Naive thymus-derived CD8-positive, alpha-beta T cell (primary cell): ENCODE measurements at regions not wholly inside any gene's neighbourhood (a gene's known extent, or its start where the extent isn't known, plus 50 kb on each side); places are given as distances from the start of the nearest gene placed in this dataset.

Experiments used
- ATAC-seq, 2 donors: fragments of 150-1000 bp; cut with Tn5 transposase in 1 of 2; sonication (Bioruptor Pico), chemical (Tn5 transposase) in 1 of 2; 1 replicate in 1 of 2; 2 replicates in 1 of 2; pipeline ENCODE4 v1.10.0; 2021; ENCODE audit warnings: mild to moderate bottlenecking in 2 of 2, moderate library complexity in 2 of 2
- POLR2A ChIA-PET: fragments of 350-600 bp; sonication (Branson Sonifier 250); formaldehyde crosslinking; loops from one replicate; lab custom pipeline; 2021; ENCODE audit warnings: antibody characterized with exemption; lab: Charles Lee
- DNase-seq, 10 donors: peaks; one replicate each; pipeline versions ENCODE4 v3.0.0 to v3.0.0-alpha.2; 2020 to 2022
- H3K27ac Mint-ChIP-seq, 10 donors: one replicate each; pipeline ENCODE4 v1.8.0; 2020 to 2022; ENCODE audit warnings: mild to moderate bottlenecking in 10 of 10, mixed read lengths in 10 of 10, moderate library complexity in 4 of 10, inconsistent platforms in 1 of 10
- H3K27me3 Mint-ChIP-seq, 5 donors: one replicate each; pipeline ENCODE4 v1.8.0; 2021 to 2022; ENCODE audit warnings: mixed read lengths in 5 of 5
- H3K36me3 Mint-ChIP-seq, 3 donors: one replicate each; pipeline ENCODE4 v1.8.0; 2020 to 2022; ENCODE audit warnings: mixed read lengths in 3 of 3, mild to moderate bottlenecking in 2 of 3, inconsistent platforms in 1 of 3
- H3K4me1 Mint-ChIP-seq, 4 donors: one replicate each; pipeline ENCODE4 v1.8.0; 2021 to 2022; ENCODE audit warnings: mixed read lengths in 4 of 4
- H3K4me3 Mint-ChIP-seq, 10 donors: one replicate each; pipeline ENCODE4 v1.8.0; 2020 to 2022; ENCODE audit warnings: mild to moderate bottlenecking in 10 of 10, mixed read lengths in 10 of 10, moderate library complexity in 6 of 10, inconsistent platforms in 1 of 10
- H3K9me3 Mint-ChIP-seq, 9 donors: one replicate each; pipeline ENCODE4 v1.8.0; 2020 to 2022; ENCODE audit warnings: mixed read lengths in 9 of 9, mild to moderate bottlenecking in 3 of 9, inconsistent platforms in 1 of 9, moderate library complexity in 1 of 9

- H3K4me3 Mint-ChIP-seq, result no peak overlapping the region
- H3K27me3 Mint-ChIP-seq, result peaks cover 0 to 20% (median 1%) of the 10 kb centered on the region in 5 donors
These were observed 86.0 kb upstream of the SNTG2 start for GRCh38 chr2:864501-865106.

GRCh38 chr2:863732-864450 is 86.8 kb upstream of the SNTG2 start:
- H3K4me1 Mint-ChIP-seq, result peaks cover 0 to 3% (median under 1%) of the 10 kb centered on the region in 4 donors
- POLR2A ChIA-PET, result no interaction called here

More at GRCh38 chr2:864501-865106, 86.0 kb upstream of the SNTG2 start:
- Mint-ChIP-seq H3K9me3 (no peaks in the 10 kb centered on the region), H3K27ac (peak overlapping the region in 1 of 10 donors; percentile 59), H3K4me1 (peaks cover 0 to 4% (median 2%) of the 10 kb centered on the region in 4 donors), H3K36me3 (peaks cover 0 to 2% (median 0%) of the 10 kb centered on the region in 3 donors)
- DNase-seq, result no peak
- ATAC-seq, result no peak
- POLR2A ChIA-PET, result no interaction called here

GRCh38 chr2:862731-863466 is 87.8 kb upstream of the SNTG2 start:
- DNase-seq (no peak), ATAC-seq (no peak)
- H3K27ac Mint-ChIP-seq, result peak overlapping the region in 2 of 10 donors; percentile 74 to 78
- no peak overlapping the region for H3K4me3 Mint-ChIP-seq
- no peaks in the 10 kb centered on the region for H3K9me3 Mint-ChIP-seq
- H3K27me3 Mint-ChIP-seq, result peaks cover 0 to 20% (median 1%) of the 10 kb centered on the region in 5 donors
- peaks cover 0 to 3% (median under 1%) of the 10 kb centered on the region in 4 donors for H3K4me1 Mint-ChIP-seq
- peaks cover 0 to 2% (median 0%) of the 10 kb centered on the region in 3 donors for H3K36me3 Mint-ChIP-seq
- POLR2A ChIA-PET, result no interaction called here

More at GRCh38 chr2:863732-864450, 86.8 kb upstream of the SNTG2 start:
- DNase-seq, result no peak
- peaks cover 0 to 20% (median 1%) of the 10 kb centered on the region in 5 donors for H3K27me3 Mint-ChIP-seq
- ATAC-seq, result no peak
- H3K4me3 Mint-ChIP-seq, result no peak overlapping the region
- peaks cover 0 to 2% (median 0%) of the 10 kb centered on the region in 3 donors for H3K36me3 Mint-ChIP-seq
- no peaks in the 10 kb centered on the region for H3K9me3 Mint-ChIP-seq
- peak overlapping the region in 1 of 10 donors; percentile 74 for H3K27ac Mint-ChIP-seq

GRCh38 chr2:862355-862687 is 88.3 kb upstream of the SNTG2 start:
- Mint-ChIP-seq H3K4me3 (no peak overlapping the region), H3K4me1 (peaks cover 0 to 3% (median 2%) of the 10 kb centered on the region in 4 donors), H3K9me3 (no peaks in the 10 kb centered on the region), H3K36me3 (peaks cover 0 to 2% (median 0%) of the 10 kb centered on the region in 3 donors), H3K27ac (peak overlapping the region in 1 of 10 donors; percentile 74), H3K27me3 (peaks cover 0 to 20% (median 0%) of the 10 kb centered on the region in 5 donors)
- POLR2A ChIA-PET, result no interaction called here
- DNase-seq, result no peak
- no peak for ATAC-seq

GRCh38 chr2:861655-862354 is 88.8 kb upstream of the SNTG2 start:
- no peak overlapping the region for H3K4me3 Mint-ChIP-seq
- H3K9me3 Mint-ChIP-seq, result peaks cover 0 to 1% (median 0%) of the 10 kb centered on the region in 9 donors
- H3K27me3 Mint-ChIP-seq, result peaks cover 0 to 16% (median 0%) of the 10 kb centered on the region in 5 donors
- no peak for DNase-seq
- POLR2A ChIA-PET, result no interaction called here
- peaks cover 0 to 3% (median 2%) of the 10 kb centered on the region in 4 donors for H3K4me1 Mint-ChIP-seq
- no peak overlapping the region for H3K27ac Mint-ChIP-seq
- ATAC-seq, result no peak
- peaks cover 0 to under 1% (median 0%) of the 10 kb centered on the region in 3 donors for H3K36me3 Mint-ChIP-seq

- no peak for ATAC-seq
- H3K27me3 Mint-ChIP-seq, result peaks cover 0 to 9% (median 0%) of the 10 kb centered on the region in 5 donors
- no peak overlapping the region for H3K4me3 Mint-ChIP-seq
These were observed 90.3 kb upstream of the SNTG2 start for GRCh38 chr2:860259-860855.

GRCh38 chr2:858646-859045 is 92.0 kb upstream of the SNTG2 start:
- no peak for DNase-seq
- POLR2A ChIA-PET, result no interaction called here
- H3K4me3 Mint-ChIP-seq, result no peak overlapping the region
- peaks cover 0 to 12% (median 0%) of the 10 kb centered on the region in 3 donors for H3K36me3 Mint-ChIP-seq
- peaks cover 0 to 9% (median 0%) of the 10 kb centered on the region in 5 donors for H3K27me3 Mint-ChIP-seq
- no peak overlapping the region for H3K27ac Mint-ChIP-seq
- no peak for ATAC-seq
- H3K4me1 Mint-ChIP-seq, result peaks cover 5 to 26% (median 22%) of the 10 kb centered on the region in 4 donors
- peaks cover 0 to 21% (median 10%) of the 10 kb centered on the region in 9 donors for H3K9me3 Mint-ChIP-seq

More at GRCh38 chr2:860259-860855, 90.3 kb upstream of the SNTG2 start:
- POLR2A ChIA-PET, result no interaction called here
- Mint-ChIP-seq H3K27ac (no peak overlapping the region), H3K4me1 (peaks cover 4 to 13% (median 10%) of the 10 kb centered on the region in 4 donors), H3K9me3 (peaks cover 0 to 7% (median 3%) of the 10 kb centered on the region in 9 donors), H3K36me3 (peaks cover 0 to 5% (median 0%) of the 10 kb centered on the region in 3 donors)
- no peak for DNase-seq

GRCh38 chr2:857937-858336 is 92.7 kb upstream of the SNTG2 start:
- peak overlapping the region in 2 of 10 donors; percentile 75 to 83 for H3K27ac Mint-ChIP-seq
- no peak for DNase-seq

GRCh38 chr2:857081-857480 is 93.6 kb upstream of the SNTG2 start:
- Mint-ChIP-seq H3K27me3 (no peaks in the 10 kb centered on the region), H3K4me3 (no peak overlapping the region), H3K4me1 (peaks cover 5 to 26% (median 21%) of the 10 kb centered on the region in 4 donors), H3K27ac (no peak overlapping the region), H3K36me3 (peaks cover 0 to 12% (median 0%) of the 10 kb centered on the region in 3 donors), H3K9me3 (peaks cover 0 to 21% (median 10%) of the 10 kb centered on the region in 9 donors)
- ATAC-seq (no peak), DNase-seq (no peak)
- POLR2A ChIA-PET, result no interaction called here

More at GRCh38 chr2:857937-858336, 92.7 kb upstream of the SNTG2 start:
- Mint-ChIP-seq H3K4me1 (peaks cover 5 to 26% (median 22%) of the 10 kb centered on the region in 4 donors), H3K4me3 (no peak overlapping the region), H3K36me3 (peaks cover 0 to 12% (median 0%) of the 10 kb centered on the region in 3 donors), H3K27me3 (peaks cover 0 to 4% (median 0%) of the 10 kb centered on the region in 5 donors), H3K9me3 (peaks cover 0 to 21% (median 10%) of the 10 kb centered on the region in 9 donors)
- POLR2A ChIA-PET, result no interaction called here
- ATAC-seq, result no peak

GRCh38 chr2:856456-856855 is 94.2 kb upstream of the SNTG2 start:
- peaks cover 5 to 26% (median 21%) of the 10 kb centered on the region in 4 donors for H3K4me1 Mint-ChIP-seq
- DNase-seq (no peak), ATAC-seq (no peak)
- no peak overlapping the region for H3K4me3 Mint-ChIP-seq
- no peaks in the 10 kb centered on the region for H3K27me3 Mint-ChIP-seq
- POLR2A ChIA-PET, result no interaction called here
- H3K36me3 Mint-ChIP-seq, result peaks cover 0 to 12% (median 0%) of the 10 kb centered on the region in 3 donors
- peak overlapping the region in 1 of 10 donors; percentile 85 for H3K27ac Mint-ChIP-seq
- H3K9me3 Mint-ChIP-seq, result peaks cover 0 to 21% (median 10%) of the 10 kb centered on the region in 9 donors

GRCh38 chr2:856041-856440 is 94.6 kb upstream of the SNTG2 start:
- H3K9me3 Mint-ChIP-seq, result peaks cover 0 to 21% (median 10%) of the 10 kb centered on the region in 9 donors
- POLR2A ChIA-PET, result no interaction called here
- peaks cover 5 to 26% (median 21%) of the 10 kb centered on the region in 4 donors for H3K4me1 Mint-ChIP-seq
- peak overlapping the region in 3 of 10 donors; percentile 4 to 85 (median 58) for H3K27ac Mint-ChIP-seq
- peak overlapping the region in 1 of 10 donors; percentile 16 for H3K4me3 Mint-ChIP-seq
- H3K36me3 Mint-ChIP-seq, result peaks cover 0 to 12% (median 0%) of the 10 kb centered on the region in 3 donors
- H3K27me3 Mint-ChIP-seq, result no peaks in the 10 kb centered on the region
- DNase-seq, result no peak
- no peak for ATAC-seq
